NCI-H446 treated with DMSO at 0.1 percent for 48 hours (cell line): ENCODE measurements at regions not wholly inside any gene's neighbourhood (a gene's known extent, or its start where the extent isn't known, plus 50 kb on each side); places are given as distances from the start of the nearest gene placed in this dataset.

Experiments used
- DNase-seq: peaks from one replicate; lab custom pipeline; 2025; lab: John Stamatoyannopoulos, UW

GRCh38 chrX:20322887-20323286 lies 56.2 kb upstream of the RPS6KA3 start:
- DNase-seq, result no peak

- no peak for DNase-seq
These were observed 53.9 kb upstream of the RPS6KA3 start for GRCh38 chrX:20320461-20321159.

GRCh38 chrX:20319054-20319453 lies 52.3 kb upstream of the RPS6KA3 start:
- no peak for DNase-seq

DNA sequence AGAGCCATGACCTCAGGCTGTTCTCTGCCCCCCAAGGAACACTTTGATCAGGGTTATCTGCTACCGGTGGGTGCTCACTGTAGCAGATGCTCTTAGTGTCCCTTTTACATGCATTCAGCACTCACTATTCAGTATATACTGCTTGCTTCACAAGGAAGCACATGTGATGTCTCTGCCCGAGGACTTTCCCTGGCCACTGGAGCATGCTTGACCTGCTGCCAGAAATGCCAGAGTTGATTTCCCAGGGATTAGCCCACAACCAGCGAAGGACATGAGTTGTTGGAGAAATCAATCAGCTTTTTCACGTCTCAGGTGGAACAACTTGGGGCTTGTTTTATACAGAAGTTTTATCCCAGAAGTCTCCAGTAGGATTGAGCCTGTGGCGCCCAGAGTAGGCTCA lies 51.2 kb upstream of the RPS6KA3 start:
- DNase-seq, result no peak
